Natural killer cell treated with Interleukin-12 subunit alpha and Interleukin-12 subunit beta and Interleukin-15 and Interleukin-18, amount 100 ng/mL, for 72 hours (primary cell): ENCODE measurements at regions not wholly inside any gene's neighbourhood (a gene's known extent, or its start where the extent isn't known, plus 50 kb on each side); places are given as distances from the start of the nearest gene placed in this dataset.
"Not testable (repeated sequence)": the region's sequence is repeated elsewhere in the genome, so short reads cannot be mapped to it uniquely, and the experiment has no call there.

Source experiments
- ATAC-seq, 2 donors: fragments of 150-1000 bp; cut with Tn5 transposase in 1 of 2; sonication (Bioruptor Pico), chemical (Tn5 transposase) in 1 of 2; 2 replicates each; pipeline ENCODE4 v1.10.0; 2021
- DNase-seq: peaks from one replicate; pipeline ENCODE4 v3.0.0; 2022; ENCODE audit warnings: low spot score
- H3K27ac Mint-ChIP-seq, 2 donors: 1 replicate in 1 of 2; 2 replicates in 1 of 2; pipeline ENCODE4 v1.8.0; 2022; ENCODE audit warnings: mixed read lengths in 2 of 2, mild to moderate bottlenecking in 1 of 2, moderate library complexity in 1 of 2
- H3K27me3 Mint-ChIP-seq, 2 donors: 1 replicate in 1 of 2; 2 replicates in 1 of 2; pipeline ENCODE4 v1.8.0; 2022; ENCODE audit warnings: mixed read lengths in 2 of 2
- H3K36me3 Mint-ChIP-seq: one replicate; pipeline ENCODE4 v1.8.0; 2022; ENCODE audit warnings: mixed read lengths
- H3K4me1 Mint-ChIP-seq, 2 donors: 1 replicate in 1 of 2; 2 replicates in 1 of 2; pipeline ENCODE4 v1.8.0; 2022; ENCODE audit warnings: low read depth in 2 of 2, mixed read lengths in 2 of 2, mild to moderate bottlenecking in 1 of 2
- H3K4me3 Mint-ChIP-seq: one replicate; pipeline ENCODE4 v1.8.0; 2022; ENCODE audit warnings: mixed read lengths
- H3K9me3 Mint-ChIP-seq: 2 replicates; pipeline ENCODE4 v1.8.0; 2022; ENCODE audit warnings: mixed read lengths

GRCh38 chr10:126754966-126755365 lies 84.5 kb upstream of the C10orf90 start:
- H3K36me3 Mint-ChIP-seq, result no peaks in the 10 kb centered on the region
- peaks cover 24% of the 10 kb centered on the region in 2 donors for H3K27me3 Mint-ChIP-seq
- DNase-seq (no peak), ATAC-seq (no peak)
- no peak overlapping the region for H3K27ac Mint-ChIP-seq
- H3K4me3 Mint-ChIP-seq, result no peak overlapping the region
- no peaks in the 10 kb centered on the region for H3K4me1 Mint-ChIP-seq
- H3K9me3 Mint-ChIP-seq, result peaks cover 5% of the 10 kb centered on the region

GRCh38 chr10:126758867-126759266 lies 88.4 kb upstream of the C10orf90 start:
- Mint-ChIP-seq H3K9me3 (peaks cover 7% of the 10 kb centered on the region), H3K4me3 (no peak overlapping the region), H3K4me1 (no peaks in the 10 kb centered on the region), H3K27me3 (peaks cover 16 to 19% of the 10 kb centered on the region in 2 donors), H3K36me3 (no peaks in the 10 kb centered on the region), H3K27ac (no peak overlapping the region)
- ATAC-seq (no peak), DNase-seq (no peak)

GRCh38 chr10:126759531-126759930 lies 89.0 kb upstream of the C10orf90 start:
- Mint-ChIP-seq H3K27ac (no peak overlapping the region), H3K4me1 (no peaks in the 10 kb centered on the region), H3K4me3 (no peak overlapping the region), H3K36me3 (no peaks in the 10 kb centered on the region), H3K9me3 (peaks cover 10% of the 10 kb centered on the region), H3K27me3 (peaks cover 12 to 23% of the 10 kb centered on the region in 2 donors)
- ATAC-seq, result no peak
- DNase-seq, result no peak

GRCh38 chr10:126766646-126767045 lies 96.2 kb upstream of the C10orf90 start:
- not testable (repeated sequence) for H3K4me3 Mint-ChIP-seq, DNase-seq, ATAC-seq, H3K27ac Mint-ChIP-seq, H3K4me1 Mint-ChIP-seq, H3K36me3 Mint-ChIP-seq
- H3K9me3 Mint-ChIP-seq, result peaks cover 14% of the 10 kb centered on the region
- H3K27me3 Mint-ChIP-seq, result peaks cover 19 to 24% of the 10 kb centered on the region in 2 donors

- H3K36me3 Mint-ChIP-seq, result no peaks in the 10 kb centered on the region
- no peak overlapping the region for H3K27ac Mint-ChIP-seq
- DNase-seq (no peak), ATAC-seq (no peak)
- no peak overlapping the region for H3K4me3 Mint-ChIP-seq
- peaks cover 11 to 31% of the 10 kb centered on the region in 2 donors for H3K27me3 Mint-ChIP-seq
- no peaks in the 10 kb centered on the region for H3K4me1 Mint-ChIP-seq
- no peaks in the 10 kb centered on the region for H3K9me3 Mint-ChIP-seq
Measured at GRCh38 chr10:126770809-126771208, 100.3 kb upstream of the C10orf90 start.

GRCh38 chr10:126776168-126776567 lies 105.7 kb upstream of the C10orf90 start:
- Mint-ChIP-seq H3K9me3 (no peaks in the 10 kb centered on the region), H3K36me3 (no peaks in the 10 kb centered on the region), H3K4me3 (no peak overlapping the region), H3K27ac (no peak overlapping the region), H3K4me1 (no peaks in the 10 kb centered on the region), H3K27me3 (peaks cover 3 to 12% of the 10 kb centered on the region in 2 donors)
- ATAC-seq, result no peak
- DNase-seq, result no peak

- Mint-ChIP-seq H3K4me3 (no peak overlapping the region), H3K4me1 (no peaks in the 10 kb centered on the region), H3K27ac (no peak overlapping the region), H3K27me3 (no peaks in the 10 kb centered on the region), H3K36me3 (no peaks in the 10 kb centered on the region), H3K9me3 (no peaks in the 10 kb centered on the region)
- ATAC-seq, result no peak
- DNase-seq, result no peak
Measured at GRCh38 chr10:126777714-126778113, 107.2 kb upstream of the C10orf90 start.

- no peaks in the 10 kb centered on the region for H3K27me3 Mint-ChIP-seq
- no peak overlapping the region for H3K27ac Mint-ChIP-seq
- no peaks in the 10 kb centered on the region for H3K9me3 Mint-ChIP-seq
- DNase-seq (no peak), ATAC-seq (no peak)
- H3K36me3 Mint-ChIP-seq, result no peaks in the 10 kb centered on the region
- H3K4me3 Mint-ChIP-seq, result no peak overlapping the region
- no peaks in the 10 kb centered on the region for H3K4me1 Mint-ChIP-seq
Measured at GRCh38 chr10:126781450-126782216, 111.1 kb upstream of the C10orf90 start.

GRCh38 chr10:126783806-126784557 lies 113.5 kb upstream of the C10orf90 start:
- Mint-ChIP-seq H3K4me1 (no peaks in the 10 kb centered on the region), H3K9me3 (no peaks in the 10 kb centered on the region), H3K36me3 (no peaks in the 10 kb centered on the region), H3K27me3 (no peaks in the 10 kb centered on the region), H3K4me3 (no peak overlapping the region), H3K27ac (no peak overlapping the region)
- DNase-seq (no peak), ATAC-seq (no peak)

- Mint-ChIP-seq H3K36me3 (no peaks in the 10 kb centered on the region), H3K4me3 (no peak overlapping the region), H3K27me3 (peaks cover 4 to 9% of the 10 kb centered on the region in 2 donors), H3K9me3 (no peaks in the 10 kb centered on the region), H3K4me1 (no peaks in the 10 kb centered on the region), H3K27ac (no peak overlapping the region)
- DNase-seq, result no peak
- ATAC-seq, result no peak
Measured at GRCh38 chr10:126787201-126787600, 116.7 kb upstream of the C10orf90 start.

- DNase-seq (no peak), ATAC-seq (no peak)
- Mint-ChIP-seq H3K36me3 (no peaks in the 10 kb centered on the region), H3K27me3 (peaks cover 2 to 4% of the 10 kb centered on the region in 2 donors), H3K27ac (no peak overlapping the region), H3K4me3 (no peak overlapping the region), H3K9me3 (peaks cover 3% of the 10 kb centered on the region), H3K4me1 (no peaks in the 10 kb centered on the region)
Measured at GRCh38 chr10:126795318-126795717, 109.9 kb upstream of the DOCK1 start.

- ATAC-seq (no peak), DNase-seq (no peak)
- H3K27me3 Mint-ChIP-seq, result no peaks in the 10 kb centered on the region
- H3K36me3 Mint-ChIP-seq, result no peaks in the 10 kb centered on the region
- no peak overlapping the region for H3K4me3 Mint-ChIP-seq
- H3K27ac Mint-ChIP-seq, result no peak overlapping the region
- no peaks in the 10 kb centered on the region for H3K4me1 Mint-ChIP-seq
- peaks cover 3% of the 10 kb centered on the region for H3K9me3 Mint-ChIP-seq
Measured at GRCh38 chr10:126798649-126799048, 106.6 kb upstream of the DOCK1 start.

- Mint-ChIP-seq H3K27ac (no peak overlapping the region), H3K36me3 (no peaks in the 10 kb centered on the region), H3K27me3 (peaks cover 5% of the 10 kb centered on the region in 2 donors), H3K4me3 (no peak overlapping the region), H3K9me3 (no peaks in the 10 kb centered on the region), H3K4me1 (no peaks in the 10 kb centered on the region)
- DNase-seq (no peak), ATAC-seq (no peak)
Measured at GRCh38 chr10:126803394-126803793, 101.8 kb upstream of the DOCK1 start.

- no peak for ATAC-seq
- Mint-ChIP-seq H3K9me3 (no peaks in the 10 kb centered on the region), H3K27ac (no peak overlapping the region), H3K36me3 (no peaks in the 10 kb centered on the region), H3K27me3 (peaks cover 5% of the 10 kb centered on the region in 2 donors), H3K4me1 (no peaks in the 10 kb centered on the region), H3K4me3 (no peak overlapping the region)
- DNase-seq, result no peak
Measured at GRCh38 chr10:126804396-126804795, 100.8 kb upstream of the DOCK1 start.
